HG03103 (cell line): ENCODE measurements at regions not wholly inside any gene's neighbourhood (a gene's known extent, or its start where the extent isn't known, plus 50 kb on each side); places are given as distances from the start of the nearest gene placed in this dataset.

ENCODE experiments used
- ATAC-seq: cut with Tn5 transposase; IDR thresholded peaks from one replicate; pipeline ENCODE4 v1.9.1; 2021; ENCODE audit warnings: low read depth; ENCODE audit not compliant: unreplicated experiment

GRCh38 chr19:27676877-27677276 lies 1536.1 kb downstream of the UQCRFS1 start:
- no peak for ATAC-seq

- ATAC-seq: no peak
These were observed 1536.6 kb downstream of the UQCRFS1 start for GRCh38 chr19:27676334-27676733.

- no peak for ATAC-seq
These were observed 1537.2 kb downstream of the UQCRFS1 start for GRCh38 chr19:27675771-27676170.

- no peak for ATAC-seq
These were observed 1538.2 kb downstream of the UQCRFS1 start for GRCh38 chr19:27674701-27675100.

GRCh38 chr19:27673986-27674385 lies 1539.0 kb downstream of the UQCRFS1 start:
- no peak for ATAC-seq

- ATAC-seq: no peak
These were observed 1540.5 kb downstream of the UQCRFS1 start for GRCh38 chr19:27672309-27673047.

- no peak for ATAC-seq
These were observed 1541.1 kb downstream of the UQCRFS1 start for GRCh38 chr19:27671876-27672275.

- ATAC-seq: no peak
These were observed 1552.5 kb downstream of the UQCRFS1 start for GRCh38 chr19:27660428-27660827.

- ATAC-seq: no peak
These were observed 1555.5 kb downstream of the UQCRFS1 start for GRCh38 chr19:27657271-27658051.

- ATAC-seq: no peak
These were observed 1558.5 kb downstream of the UQCRFS1 start for GRCh38 chr19:27654266-27654990.

- ATAC-seq: no peak
These were observed 1560.2 kb downstream of the UQCRFS1 start for GRCh38 chr19:27652796-27653195.

- ATAC-seq: no peak
These were observed 1560.7 kb downstream of the UQCRFS1 start for GRCh38 chr19:27652281-27652680.

- no peak for ATAC-seq
These were observed 1565.5 kb downstream of the UQCRFS1 start for GRCh38 chr19:27647423-27647822.

GRCh38 chr19:27635401-27635800 lies 1577.5 kb downstream of the UQCRFS1 start:
- no peak for ATAC-seq

- ATAC-seq: no peak
These were observed 1594.9 kb downstream of the UQCRFS1 start for GRCh38 chr19:27618006-27618405.

- ATAC-seq: no peak
These were observed 1632.0 kb downstream of the UQCRFS1 start for GRCh38 chr19:27580906-27581305.
